Spleen (tissue), 11 donors: ENCODE measurements at regions not wholly inside any gene's neighbourhood (a gene's known extent, or its start where the extent isn't known, plus 50 kb on each side); places are given as distances from the start of the nearest gene placed in this dataset.

Experiments used
- DNase-seq: peaks from one replicate; pipeline ENCODE4 v3.0.0-alpha.2; 2020
- H3K27ac ChIP-seq, 8 donors: fragments of 200-600 bp; sonication (generic) in 7 of 8; 1 replicate in 4 of 8; 2 replicates in 4 of 8; pipeline versions ENCODE4 v1.5.0 to v1.8.0; 2016 to 2021; ENCODE audit warnings: inconsistent platforms in 4 of 8, mild to moderate bottlenecking in 4 of 8, moderate library complexity in 1 of 8
- H3K27me3 ChIP-seq, 7 donors: fragments of 200-600 bp; sonication (generic) in 6 of 7; replicated peaks in 1 of 7; 1 replicate in 4 of 7; 2 replicates in 3 of 7; pipeline versions ENCODE4 v1.5.0 to v1.8.0; 2016 to 2021; ENCODE audit warnings: inconsistent platforms in 3 of 7, mild to moderate bottlenecking in 1 of 7
- H3K36me3 ChIP-seq, 6 donors: fragments of 200-600 bp; sonication (generic) in 5 of 6; 1 replicate in 4 of 6; 2 replicates in 2 of 6; pipeline versions ENCODE4 v1.5.0 to v1.8.0; 2016 to 2021; ENCODE audit warnings: inconsistent platforms in 2 of 6
- H3K4me1 ChIP-seq, 6 donors: fragments of 200-600 bp; sonication (generic) in 5 of 6; 1 replicate in 3 of 6; 2 replicates in 3 of 6; pipeline versions ENCODE4 v1.5.0 to v1.8.0; 2016 to 2021; ENCODE audit warnings: inconsistent platforms in 3 of 6
- H3K4me3 ChIP-seq, 8 donors: fragments of 200-600 bp; sonication (generic) in 7 of 8; 1 replicate in 4 of 8; 2 replicates in 4 of 8; pipeline versions ENCODE4 v1.5.0 to v1.8.0; 2016 to 2021; ENCODE audit warnings: inconsistent platforms in 4 of 8, mild to moderate bottlenecking in 4 of 8, moderate library complexity in 2 of 8
- H3K9me3 ChIP-seq, 8 donors: fragments of 200-600 bp; sonication (generic) in 7 of 8; 1 replicate in 4 of 8; 2 replicates in 4 of 8; pipeline versions ENCODE4 v1.5.0 to v1.8.0; 2016 to 2021; ENCODE audit warnings: inconsistent platforms in 4 of 8
- POLR2A ChIP-seq, 3 donors: fragments of 450-650 bp; IDR thresholded peaks; one replicate each; pipeline ENCODE4 v1.5.1; 2017; ENCODE audit warnings: antibody characterized with exemption in 3 of 3, mild to moderate bottlenecking in 1 of 3
- POLR2AphosphoS5 ChIP-seq, 3 donors: sonication (generic); formaldehyde crosslinking; IDR thresholded peaks; one replicate each; pipeline ENCODE4 v1.5.1; 2017; ENCODE audit warnings: antibody characterized with exemption in 3 of 3
- WGBS, 5 donors: extraction: QIAGEN DNeasy Blood & Tissue Kit in 3 of 5; methylation state at CpG; one replicate each; pipeline versions ENCODE4 v1.1.5 to v1.1.7; 2013 to 2018; 5-methylcytosine and 5-hydroxymethylcytosine counted together
- intact Hi-C: fragments of 100-400 bp; cut with DNase I; formaldehyde crosslinking; loops from one replicate; pipeline ENCODE4 v1.15.0; 2023; ENCODE audit warnings: low total_unique reads
- TF ChIP-seq, protein P1 (sequence below), 11 experiments: fragments of 200-600 bp in 7 of 11; fragments of 450-650 bp in 4 of 11; sonication (generic) in 4 of 11; IDR thresholded peaks in 8 of 11; conservative IDR thresholded peaks in 3 of 11; 1 replicate in 7 of 11; 2 replicates in 4 of 11; pipeline versions ENCODE4 v1.4.0 to v1.8.0; 2016 to 2021; ENCODE audit warnings: antibody characterized with exemption in 11 of 11, inconsistent platforms in 4 of 11, mild to moderate bottlenecking in 1 of 11
- donor health status: healthy with polysubstance abuse.
- donor health status: DM: no; HTN: no; CAD: no; lungs with moderate emphysema.
- donor health status: DM: no; HTN: no; CAD: no.
- donor health status: Bipolar disorder and iron deficiency.
- donor health status: healthy.
- donor health status: DM: no; HTN: no; CAD: no.
- donor health status: DM: yes; HTN: yes; CAD: no.

DNA sequence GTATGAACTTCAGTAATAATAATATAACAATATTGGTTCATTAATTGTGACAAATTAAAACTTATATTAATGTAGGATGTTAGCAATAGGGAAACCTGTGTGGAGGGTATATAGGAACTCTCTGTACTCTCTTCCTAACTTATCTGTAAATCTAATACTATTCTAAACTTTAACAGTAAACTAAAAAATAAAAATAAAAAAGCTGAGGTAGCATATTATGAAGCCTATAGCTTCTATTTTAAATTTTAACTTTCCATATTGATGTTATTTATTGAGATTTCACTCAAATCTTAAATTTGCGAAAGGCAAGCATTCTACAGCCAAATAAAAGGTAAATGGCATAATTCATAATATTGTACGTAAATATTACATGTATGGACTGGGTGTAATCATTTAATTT, 326.4 kb downstream of the MEI4 start:
- H3K4me1 ChIP-seq: no peaks in the 10 kb centered on the region
- DNase-seq: no peak
- H3K27ac ChIP-seq: no peak overlapping the region
- H3K4me3 ChIP-seq: no peak overlapping the region
- H3K36me3 ChIP-seq: no peaks in the 10 kb centered on the region
- intact Hi-C loops: no loop called here
- TF ChIP-seq, protein P1, sequence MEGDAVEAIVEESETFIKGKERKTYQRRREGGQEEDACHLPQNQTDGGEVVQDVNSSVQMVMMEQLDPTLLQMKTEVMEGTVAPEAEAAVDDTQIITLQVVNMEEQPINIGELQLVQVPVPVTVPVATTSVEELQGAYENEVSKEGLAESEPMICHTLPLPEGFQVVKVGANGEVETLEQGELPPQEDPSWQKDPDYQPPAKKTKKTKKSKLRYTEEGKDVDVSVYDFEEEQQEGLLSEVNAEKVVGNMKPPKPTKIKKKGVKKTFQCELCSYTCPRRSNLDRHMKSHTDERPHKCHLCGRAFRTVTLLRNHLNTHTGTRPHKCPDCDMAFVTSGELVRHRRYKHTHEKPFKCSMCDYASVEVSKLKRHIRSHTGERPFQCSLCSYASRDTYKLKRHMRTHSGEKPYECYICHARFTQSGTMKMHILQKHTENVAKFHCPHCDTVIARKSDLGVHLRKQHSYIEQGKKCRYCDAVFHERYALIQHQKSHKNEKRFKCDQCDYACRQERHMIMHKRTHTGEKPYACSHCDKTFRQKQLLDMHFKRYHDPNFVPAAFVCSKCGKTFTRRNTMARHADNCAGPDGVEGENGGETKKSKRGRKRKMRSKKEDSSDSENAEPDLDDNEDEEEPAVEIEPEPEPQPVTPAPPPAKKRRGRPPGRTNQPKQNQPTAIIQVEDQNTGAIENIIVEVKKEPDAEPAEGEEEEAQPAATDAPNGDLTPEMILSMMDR (IDR thresholded peaks at IDR 0.05 in 8 of 11, conservative IDR thresholded peaks at IDR 0.05 in 3 of 11): no peak
- TF ChIP-seq POLR2A (IDR thresholded peaks at IDR 0.05) (no peak), POLR2AphosphoS5 (IDR thresholded peaks at IDR 0.05) (no peak)
- WGBS, 5 donors: 74 to 89% (median 78%) methylated on average over 2 of the region's 2 CpGs
- peaks cover 0 to 49% (median 32%) of the 10 kb centered on the region in 8 donors for H3K9me3 ChIP-seq
- H3K27me3 ChIP-seq: no peaks in the 10 kb centered on the region

DNA sequence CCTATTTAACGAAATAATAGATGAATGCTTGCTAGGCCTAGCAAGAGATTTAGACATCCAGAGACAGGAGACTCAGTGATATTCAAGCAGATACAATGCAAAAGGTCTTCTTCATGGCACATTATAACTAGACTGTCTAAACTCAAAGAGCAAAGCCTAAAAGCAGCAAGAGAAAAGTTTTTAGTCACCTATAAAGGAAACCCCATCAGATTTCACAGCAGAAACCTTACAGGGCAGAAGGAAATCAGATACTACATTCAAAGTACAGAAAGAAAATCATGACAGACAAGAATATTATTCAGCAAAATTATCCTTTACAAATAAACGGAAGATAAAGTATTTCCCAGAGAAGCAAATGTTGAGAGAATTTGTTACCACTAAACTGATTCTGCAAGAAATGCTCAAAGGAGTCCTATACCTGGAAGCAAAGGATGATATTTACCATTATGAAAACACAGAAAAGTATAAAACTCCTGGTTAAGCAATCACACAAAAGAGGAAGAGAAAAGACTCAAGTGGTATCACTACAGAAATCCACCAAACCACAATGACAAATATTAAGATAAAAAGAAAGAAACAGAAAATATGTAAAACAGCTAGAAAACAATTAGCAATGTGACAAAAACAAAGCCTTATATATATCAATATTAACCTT, 333.7 kb downstream of the MEI4 start:
- WGBS, 5 donors: 72 to 84% (median 75%) methylated on average over 2 of the region's 2 CpGs
- intact Hi-C loops: no loop called here
- TF ChIP-seq, protein P1 (IDR thresholded peaks at IDR 0.05 in 8 of 11, conservative IDR thresholded peaks at IDR 0.05 in 3 of 11): no peak
- TF ChIP-seq POLR2AphosphoS5 (IDR thresholded peaks at IDR 0.05): no peak
- TF ChIP-seq POLR2A (IDR thresholded peaks at IDR 0.05): no peak
- H3K36me3 ChIP-seq: no peaks in the 10 kb centered on the region
- no peaks in the 10 kb centered on the region for H3K27me3 ChIP-seq
- H3K4me3 ChIP-seq: no peak overlapping the region
- no peaks in the 10 kb centered on the region for H3K4me1 ChIP-seq
- peaks cover 6 to 55% (median 38%) of the 10 kb centered on the region in 8 donors for H3K9me3 ChIP-seq
- no peak for DNase-seq
- no peak overlapping the region for H3K27ac ChIP-seq

DNA sequence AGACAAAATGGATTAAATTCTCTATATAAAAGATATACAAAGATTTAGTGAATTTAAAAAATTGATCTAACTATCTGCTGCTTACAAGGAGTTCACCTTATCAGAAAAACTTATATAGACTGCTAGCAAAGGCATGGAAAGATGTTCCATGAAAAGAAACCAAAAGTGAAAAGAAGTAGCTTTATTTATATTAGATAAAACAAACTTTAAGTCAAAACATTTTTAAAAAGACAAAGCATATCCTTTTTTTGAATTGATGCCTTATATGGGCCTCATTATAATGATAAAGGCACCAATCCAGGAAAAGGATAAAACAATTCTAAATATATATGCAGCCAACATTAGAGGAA, 334.2 kb downstream of the MEI4 start:
- H3K4me1 ChIP-seq: no peaks in the 10 kb centered on the region
- peaks cover 6 to 53% (median 36%) of the 10 kb centered on the region in 8 donors for H3K9me3 ChIP-seq
- H3K4me3 ChIP-seq: no peak overlapping the region
- no peaks in the 10 kb centered on the region for H3K36me3 ChIP-seq
- intact Hi-C loops: no loop called here
- no peak overlapping the region for H3K27ac ChIP-seq
- TF ChIP-seq POLR2A (IDR thresholded peaks at IDR 0.05): no peak
- no peak for TF ChIP-seq POLR2AphosphoS5 (IDR thresholded peaks at IDR 0.05)
- TF ChIP-seq, protein P1 (IDR thresholded peaks at IDR 0.05 in 8 of 11, conservative IDR thresholded peaks at IDR 0.05 in 3 of 11): no peak
- no peaks in the 10 kb centered on the region for H3K27me3 ChIP-seq
- no peak for DNase-seq

DNA sequence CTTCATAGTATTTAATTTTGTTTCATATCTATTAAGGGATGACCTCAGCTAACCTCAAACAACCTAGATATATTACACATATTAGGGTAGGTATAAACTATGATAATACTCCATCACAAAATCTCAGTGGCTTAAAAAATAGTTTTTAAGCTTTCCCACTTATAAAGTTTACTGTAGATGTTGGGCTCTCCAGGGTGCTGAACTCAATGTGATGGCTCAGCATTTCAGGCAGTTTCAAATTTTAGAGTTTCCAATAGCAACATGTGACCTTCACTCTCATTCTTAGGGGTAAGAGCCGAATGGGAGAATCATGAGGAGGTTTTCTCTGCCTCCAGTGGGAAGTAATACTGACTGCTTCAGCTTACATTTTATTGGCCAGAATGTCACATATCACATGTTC, 357.3 kb downstream of the MEI4 start:
- Histone ChIP-seq H3K27ac (no peak overlapping the region), H3K36me3 (no peaks in the 10 kb centered on the region), H3K4me1 (no peaks in the 10 kb centered on the region), H3K4me3 (no peak overlapping the region), H3K27me3 (no peaks in the 10 kb centered on the region), H3K9me3 (peaks cover 0 to 22% (median 6%) of the 10 kb centered on the region in 8 donors)
- no peak for TF ChIP-seq POLR2AphosphoS5 (IDR thresholded peaks at IDR 0.05)
- TF ChIP-seq, protein P1 (IDR thresholded peaks at IDR 0.05 in 8 of 11, conservative IDR thresholded peaks at IDR 0.05 in 3 of 11): no peak
- no peak for TF ChIP-seq POLR2A (IDR thresholded peaks at IDR 0.05)
- intact Hi-C loops: no loop called here
- 59 to 82% (median 71%) methylated on average over 1 of the region's 1 CpG for WGBS, 5 donors
- no peak for DNase-seq
